Mononuclear cell (primary cell): ENCODE measurements at regions not wholly inside any gene's neighbourhood (a gene's known extent, or its start where the extent isn't known, plus 50 kb on each side); places are given as distances from the start of the nearest gene placed in this dataset.
"Not testable (repeated sequence)": the region's sequence is repeated elsewhere in the genome, so short reads cannot be mapped to it uniquely, and the experiment has no call there.

ENCODE experiments used
- H3K27me3 ChIP-seq: 2 replicates; pipeline ENCODE4 v1.6.0; 2011; ENCODE audit warnings: low read length, control low read depth; ENCODE audit not compliant: insufficient read depth
- H3K4me1 ChIP-seq: 2 replicates; pipeline ENCODE4 v1.5.1; 2011; ENCODE audit warnings: mild to moderate bottlenecking, low read length, control low read depth; ENCODE audit not compliant: insufficient read depth
- H3K4me3 ChIP-seq: 2 replicates; pipeline ENCODE4 v1.5.1; 2011; ENCODE audit warnings: mild to moderate bottlenecking, low read length, moderate library complexity
- H3K9me3 ChIP-seq: 2 replicates; pipeline ENCODE4 v1.5.1; 2011; ENCODE audit warnings: low read depth, mild to moderate bottlenecking, control low read depth, low read length

- Histone ChIP-seq H3K9me3 (no peaks in the 10 kb centered on the region), H3K27me3 (no peaks in the 10 kb centered on the region), H3K4me1 (peaks cover 16% of the 10 kb centered on the region), H3K4me3 (no peak overlapping the region)
Measured at GRCh38 chr1:221030990-221031389, 151.7 kb downstream of the HLX start.

DNA sequence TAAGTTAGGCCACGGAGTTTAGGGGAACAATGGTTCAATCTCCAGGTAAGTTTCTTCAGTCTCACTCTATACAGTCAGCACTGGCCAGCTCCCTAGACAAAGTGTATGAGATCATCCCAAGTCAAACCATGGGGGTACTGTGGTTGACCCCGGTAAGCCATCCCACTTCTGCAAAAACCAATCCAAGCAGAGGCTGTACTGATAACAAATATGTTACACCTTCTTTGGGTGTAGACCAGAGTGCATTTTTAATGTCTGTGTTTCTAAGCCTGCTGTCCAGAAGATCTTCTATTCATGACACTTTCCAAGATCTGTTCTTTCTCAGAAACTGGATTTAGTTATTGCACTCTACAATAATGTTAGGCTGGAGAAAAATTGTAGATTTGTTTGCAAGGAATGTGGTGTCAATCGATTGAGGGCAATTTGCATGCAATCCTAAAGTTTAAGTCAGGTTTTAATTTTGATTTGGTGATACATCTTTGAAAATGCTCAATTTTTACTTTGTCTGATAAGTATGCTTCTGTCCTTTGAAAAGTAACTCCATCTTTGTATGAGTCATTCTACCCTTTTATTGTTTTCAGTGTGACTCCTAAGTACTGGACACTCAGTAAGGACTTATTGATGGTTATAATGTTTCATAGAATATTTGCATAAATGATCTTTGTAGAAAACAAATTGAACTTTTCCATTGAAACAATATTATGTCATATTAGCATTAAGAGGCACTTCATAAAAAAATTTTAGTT lies 152.4 kb downstream of the HLX start:
- no peaks in the 10 kb centered on the region for H3K9me3 ChIP-seq
- H3K27me3 ChIP-seq, result no peaks in the 10 kb centered on the region
- H3K4me1 ChIP-seq, result peaks cover 10% of the 10 kb centered on the region
- no peak overlapping the region for H3K4me3 ChIP-seq

- H3K27me3 ChIP-seq, result no peaks in the 10 kb centered on the region
- H3K4me3 ChIP-seq, result no peak overlapping the region
- H3K9me3 ChIP-seq, result no peaks in the 10 kb centered on the region
- peaks cover 10% of the 10 kb centered on the region for H3K4me1 ChIP-seq
Measured at GRCh38 chr1:221032204-221032585, 153.0 kb downstream of the HLX start.

DNA sequence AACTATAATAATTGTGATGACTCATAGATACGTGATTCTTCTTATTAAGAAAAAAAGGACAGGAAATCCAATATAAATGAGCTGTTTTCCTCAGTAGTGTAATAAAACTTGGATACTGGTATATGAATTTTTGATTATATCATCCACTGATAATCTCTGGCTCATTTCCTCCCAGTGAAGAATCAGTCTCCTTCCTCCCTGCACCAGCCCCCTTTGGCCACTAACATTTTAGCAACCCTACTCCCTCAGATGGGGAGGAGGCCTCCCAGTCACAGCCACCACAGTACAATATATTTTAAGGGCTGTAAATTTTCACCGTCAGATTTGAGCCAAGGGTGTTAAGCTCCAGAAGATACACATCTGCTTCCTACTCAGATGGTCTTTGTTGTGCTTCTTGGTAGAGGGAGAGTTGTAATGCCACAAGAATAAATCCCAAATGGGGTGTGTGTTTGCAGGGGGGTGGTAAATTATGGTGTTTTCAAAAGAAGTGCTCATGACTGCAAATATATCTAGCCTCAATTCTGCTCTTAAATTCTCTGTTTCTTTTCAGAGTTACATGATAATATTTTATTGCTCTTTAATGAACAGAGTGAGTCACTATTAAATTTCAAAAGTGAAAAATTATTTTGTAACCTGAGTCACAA lies 153.5 kb downstream of the HLX start:
- peaks cover 10% of the 10 kb centered on the region for H3K4me1 ChIP-seq
- H3K4me3 ChIP-seq, result no peak overlapping the region
- no peaks in the 10 kb centered on the region for H3K9me3 ChIP-seq
- no peaks in the 10 kb centered on the region for H3K27me3 ChIP-seq

DNA sequence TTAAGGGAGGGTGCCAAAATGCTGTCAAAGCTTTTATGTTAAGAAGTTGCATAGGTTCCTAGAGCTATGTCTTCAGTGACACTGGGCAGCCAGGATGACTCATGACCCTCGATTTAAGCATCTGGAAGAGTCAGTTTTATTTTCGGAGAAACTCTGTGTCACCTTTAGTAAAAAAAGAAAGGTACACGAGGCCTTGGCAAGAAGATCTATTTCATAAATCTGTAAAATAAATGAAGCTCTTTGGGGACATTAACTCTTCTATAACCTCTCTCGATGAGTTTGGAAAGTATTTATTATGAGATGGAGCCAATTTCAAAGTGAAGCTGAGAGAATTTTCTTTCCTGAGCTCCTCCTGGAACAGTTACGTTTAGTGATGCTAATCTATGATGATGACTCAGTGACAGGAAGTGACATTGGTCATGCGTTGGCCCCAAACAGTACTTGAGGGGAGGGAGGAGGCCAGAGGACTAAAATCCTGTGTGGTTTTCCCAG lies 156.5 kb downstream of the HLX start:
- Histone ChIP-seq H3K9me3 (no peaks in the 10 kb centered on the region), H3K4me1 (peaks cover 10% of the 10 kb centered on the region), H3K4me3 (no peak overlapping the region)

DNA sequence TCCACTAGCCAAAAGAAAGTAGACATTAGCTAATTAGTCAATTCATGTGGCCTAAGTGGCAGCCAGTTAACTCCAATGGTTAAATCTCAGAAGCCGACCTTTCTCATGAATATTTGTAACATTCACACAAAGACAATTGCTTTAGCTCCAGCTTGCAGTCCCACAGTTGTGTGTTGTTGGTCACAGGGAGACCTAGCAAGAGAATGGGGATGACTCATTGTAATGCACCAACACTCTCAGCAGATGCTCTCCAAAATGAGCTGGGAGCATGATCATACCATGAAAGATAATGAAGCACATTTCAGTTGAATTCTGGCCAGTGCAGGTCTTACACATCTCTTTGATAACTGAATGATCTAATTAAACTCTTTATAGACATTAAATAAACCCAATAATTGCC lies 160.4 kb downstream of the HLX start:
- H3K4me1 ChIP-seq, result peaks cover 6% of the 10 kb centered on the region
- H3K9me3 ChIP-seq, result no peaks in the 10 kb centered on the region
- no peaks in the 10 kb centered on the region for H3K27me3 ChIP-seq
- no peak overlapping the region for H3K4me3 ChIP-seq

More for the DNA sequence above, 156.5 kb downstream of the HLX start:
- no peaks in the 10 kb centered on the region for H3K27me3 ChIP-seq

- Histone ChIP-seq H3K27me3 (no peaks in the 10 kb centered on the region), H3K4me3 (no peak overlapping the region), H3K9me3 (no peaks in the 10 kb centered on the region), H3K4me1 (peaks cover 6% of the 10 kb centered on the region)
Measured at GRCh38 chr1:221040101-221040500, 160.9 kb downstream of the HLX start.

DNA sequence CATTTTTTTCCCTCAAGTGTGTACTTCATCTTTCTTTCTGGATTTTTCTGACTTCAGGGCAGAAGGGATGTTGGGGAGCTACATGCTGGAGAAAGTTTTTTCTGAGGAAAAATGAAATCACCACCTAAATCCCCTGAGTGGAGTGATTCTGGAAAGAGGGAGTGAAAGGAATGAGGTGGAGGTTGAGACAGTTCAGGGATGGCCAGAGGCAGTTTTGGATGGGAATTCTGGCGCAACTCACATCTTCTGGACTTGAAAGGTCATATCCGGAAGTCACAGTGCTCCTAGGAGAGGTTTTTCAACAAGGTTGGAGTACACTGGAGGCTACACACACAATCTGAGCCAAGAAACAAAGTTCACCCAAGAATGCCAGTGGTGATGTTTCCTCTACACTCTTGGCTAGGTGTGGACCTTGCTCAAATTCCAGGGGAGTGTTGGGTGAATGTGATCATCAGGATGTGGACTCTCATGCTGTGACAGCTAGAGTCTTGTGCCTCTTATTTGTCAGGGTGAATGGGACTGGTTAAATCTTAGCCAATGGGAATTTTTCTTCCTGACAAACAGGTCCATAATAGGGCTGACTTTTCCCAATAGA lies 161.5 kb downstream of the HLX start:
- Histone ChIP-seq H3K4me3 (no peak overlapping the region), H3K9me3 (no peaks in the 10 kb centered on the region), H3K4me1 (peaks cover 4% of the 10 kb centered on the region), H3K27me3 (no peaks in the 10 kb centered on the region)

DNA sequence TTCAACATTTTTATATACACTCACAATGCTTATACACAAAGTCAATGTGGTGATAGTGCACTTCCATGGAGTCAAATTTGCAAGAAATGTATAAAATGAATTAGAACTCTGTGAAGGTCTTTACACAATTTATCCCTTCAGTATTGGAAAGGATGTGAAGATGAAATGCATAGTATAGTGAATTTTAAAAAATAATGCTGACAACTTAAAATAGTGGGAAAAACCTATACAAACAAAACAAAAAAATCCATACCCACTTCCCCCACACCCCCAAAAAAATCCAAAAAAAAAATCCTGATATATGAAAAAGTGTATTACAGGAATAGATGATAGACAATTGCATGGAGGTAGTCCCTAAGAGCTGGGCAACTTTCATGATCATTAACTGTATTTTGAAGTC lies 165.3 kb downstream of the HLX start:
- H3K27me3 ChIP-seq, result no peaks in the 10 kb centered on the region
- no peaks in the 10 kb centered on the region for H3K9me3 ChIP-seq

DNA sequence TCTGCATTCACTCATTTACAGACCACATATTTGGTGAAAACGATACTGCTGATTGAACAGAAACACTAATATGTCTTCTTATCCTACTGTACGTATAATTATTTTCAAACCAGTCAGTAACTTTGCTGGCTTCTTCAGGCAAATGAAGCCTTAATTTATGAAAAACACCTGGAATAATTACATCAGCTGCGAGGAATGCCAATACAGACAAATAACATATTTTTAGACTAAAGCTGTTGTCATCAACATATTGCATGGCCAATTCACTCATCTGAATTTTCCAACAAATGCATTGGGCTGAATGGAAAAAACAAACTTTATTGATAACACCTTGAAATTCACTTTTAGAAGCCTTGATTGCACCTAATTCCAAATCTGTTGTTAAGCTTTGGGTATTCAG lies 165.9 kb downstream of the HLX start:
- H3K4me3 ChIP-seq, result no peak overlapping the region
- H3K4me1 ChIP-seq, result peaks cover 30% of the 10 kb centered on the region
- no peaks in the 10 kb centered on the region for H3K9me3 ChIP-seq
- no peaks in the 10 kb centered on the region for H3K27me3 ChIP-seq

More for the DNA sequence above, 165.3 kb downstream of the HLX start:
- Histone ChIP-seq H3K4me3 (no peak overlapping the region), H3K4me1 (peaks cover 30% of the 10 kb centered on the region)

- Histone ChIP-seq H3K27me3 (no peaks in the 10 kb centered on the region), H3K4me3 (no peak overlapping the region), H3K9me3 (no peaks in the 10 kb centered on the region), H3K4me1 (peaks cover 30% of the 10 kb centered on the region)
Measured at GRCh38 chr1:221045842-221046831, 166.9 kb downstream of the HLX start.

DNA sequence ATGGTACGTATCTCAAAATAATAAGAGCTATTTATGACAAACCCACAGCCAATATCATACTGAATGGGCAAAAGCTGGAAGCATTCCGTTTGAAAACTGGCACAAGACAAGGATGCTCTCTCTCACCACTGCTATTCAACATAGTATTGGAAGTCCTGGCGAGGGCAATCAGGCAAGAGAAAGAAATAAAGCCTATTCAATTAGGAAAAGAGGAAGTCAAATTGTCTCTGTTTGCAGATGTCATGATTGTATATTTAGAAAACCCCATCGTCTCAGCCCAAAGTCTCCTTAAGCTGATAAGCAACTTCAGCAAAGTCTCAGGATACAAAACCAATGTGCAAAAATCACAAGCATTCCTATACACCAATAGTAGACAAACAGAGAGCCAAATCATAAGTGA lies 172.1 kb downstream of the HLX start:
- H3K4me3 ChIP-seq, H3K27me3 ChIP-seq, H3K9me3 ChIP-seq: not testable (repeated sequence)
- H3K4me1 ChIP-seq, result peaks cover 27% of the 10 kb centered on the region

- no peaks in the 10 kb centered on the region for H3K27me3 ChIP-seq
- no peak overlapping the region for H3K4me3 ChIP-seq
- H3K9me3 ChIP-seq, result no peaks in the 10 kb centered on the region
- peaks cover 5% of the 10 kb centered on the region for H3K4me1 ChIP-seq
Measured at GRCh38 chr1:221053889-221054288, 174.6 kb downstream of the HLX start.

- Histone ChIP-seq H3K4me3 (no peak overlapping the region), H3K27me3 (no peaks in the 10 kb centered on the region), H3K9me3 (peaks cover 9% of the 10 kb centered on the region), H3K4me1 (no peaks in the 10 kb centered on the region)
Measured at GRCh38 chr1:221059506-221059905, 180.3 kb downstream of the HLX start.

DNA sequence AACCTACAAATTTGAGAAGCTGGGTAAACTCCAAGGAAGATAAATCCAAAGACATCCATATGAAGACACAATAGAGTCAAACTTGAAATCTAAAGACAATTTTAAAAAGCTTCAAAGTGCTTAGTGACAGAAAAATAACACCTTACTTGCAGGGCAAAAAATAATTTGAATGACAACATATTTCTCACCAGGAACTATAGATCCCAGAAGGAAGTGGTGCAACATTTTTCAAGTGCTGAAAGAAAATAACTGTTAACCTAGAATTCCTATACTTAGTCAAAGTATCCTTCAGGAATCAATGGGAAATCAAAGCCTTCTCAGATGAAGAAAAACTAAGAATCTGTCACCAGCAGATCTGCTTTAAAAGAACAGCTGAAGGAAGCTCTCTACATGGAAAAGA lies 184.4 kb downstream of the HLX start:
- Histone ChIP-seq H3K27me3 (no peaks in the 10 kb centered on the region), H3K4me1 (peaks cover 10% of the 10 kb centered on the region), H3K9me3 (peaks cover 9% of the 10 kb centered on the region), H3K4me3 (no peak overlapping the region)
